ENCODE measurements at regions not wholly inside any gene's neighbourhood (a gene's known extent, or its start where the extent isn't known, plus 50 kb on each side); places are given as distances from the start of the nearest gene placed in this dataset.

DNA sequence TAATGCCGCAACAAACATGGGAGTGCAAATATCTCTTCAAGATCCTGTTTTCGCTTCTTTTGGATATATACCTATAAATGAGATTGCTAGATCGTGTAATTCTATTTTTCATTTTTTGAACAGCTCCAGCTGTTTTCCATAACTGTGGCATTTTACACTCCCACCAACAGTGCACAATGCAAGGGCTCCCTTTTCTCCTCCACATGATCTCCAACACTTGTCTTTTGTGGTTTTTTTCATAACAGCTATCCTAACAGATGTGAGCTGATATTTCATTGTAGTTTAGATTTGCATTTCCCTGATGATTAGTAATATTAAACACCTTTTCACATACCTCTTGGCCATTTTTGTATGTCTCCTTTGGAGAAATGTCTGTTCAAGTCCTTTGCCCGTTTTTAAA lies 58.6 kb upstream of the TJP1 start:
- no peak for DNase-seq (ENCODE audit: low read depth in 2 of 3, low spot score in 2 of 3)

DNA sequence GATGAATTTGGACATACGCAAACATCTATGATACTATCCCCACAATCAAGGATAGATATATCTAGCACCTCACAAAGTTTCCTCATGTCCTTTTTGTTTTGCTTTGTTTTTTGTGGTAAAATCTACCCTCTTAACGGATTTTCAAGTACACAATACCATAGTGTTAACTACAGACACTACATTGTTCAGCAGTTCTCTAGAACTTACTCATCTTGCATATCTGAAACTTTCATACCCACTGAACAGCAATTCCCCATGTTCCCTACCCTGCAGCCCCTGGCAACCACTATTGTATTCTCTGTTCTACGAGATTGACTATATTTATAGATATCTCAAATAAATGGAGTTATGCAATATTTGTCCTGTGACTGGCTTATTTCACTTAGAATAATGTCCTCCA lies 58.1 kb upstream of the TJP1 start:
- DNase-seq (ENCODE audit: low read depth in 2 of 3, low spot score in 2 of 3), result no peak

DNA sequence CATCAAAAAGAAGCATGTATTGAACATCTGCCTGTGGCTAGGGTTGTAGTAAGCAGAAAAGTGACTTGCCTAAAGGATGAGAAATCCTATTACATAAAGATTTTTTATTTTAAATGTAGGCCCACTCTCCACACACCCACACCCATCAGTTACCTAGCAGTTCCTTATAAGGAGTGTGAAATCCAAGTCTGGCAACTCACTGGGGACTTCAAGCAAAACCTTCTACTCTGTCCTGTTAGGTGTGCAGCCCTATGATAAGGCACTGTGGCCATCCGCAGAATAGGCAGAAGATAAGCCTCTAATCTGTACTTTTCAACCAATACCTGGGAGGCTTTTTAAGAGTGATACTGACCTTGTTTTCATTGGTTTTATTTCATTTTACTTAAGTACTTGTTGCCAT lies 52.7 kb upstream of the TJP1 start:
- no peak for DNase-seq (ENCODE audit: low read depth in 2 of 3, low spot score in 2 of 3)

DNA sequence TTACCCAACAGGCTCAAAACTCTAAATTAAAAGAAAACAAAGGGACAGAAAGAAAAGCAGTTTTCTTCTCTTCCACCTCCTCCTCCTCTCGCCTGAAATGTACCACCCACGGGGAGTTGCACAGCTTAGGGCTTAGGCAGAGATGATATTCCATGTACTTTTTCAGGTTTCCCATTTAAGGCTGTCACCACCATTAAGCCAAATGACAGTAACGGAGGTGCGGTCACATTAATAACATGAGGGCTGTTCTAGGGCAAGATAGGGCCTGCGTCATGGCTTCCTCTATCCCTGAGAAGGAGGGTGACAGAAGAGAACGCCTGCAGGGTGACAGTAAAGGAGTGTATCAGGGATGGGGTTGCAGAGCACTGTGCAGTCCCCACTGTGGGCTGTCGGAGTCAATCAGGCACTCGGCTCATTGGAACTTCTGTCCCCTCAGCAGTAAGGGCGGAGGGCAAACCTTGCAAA lies 51.7 kb upstream of the TJP1 start:
- DNase-seq (ENCODE audit: low read depth in 2 of 3, low spot score in 2 of 3), result no peak

DNA sequence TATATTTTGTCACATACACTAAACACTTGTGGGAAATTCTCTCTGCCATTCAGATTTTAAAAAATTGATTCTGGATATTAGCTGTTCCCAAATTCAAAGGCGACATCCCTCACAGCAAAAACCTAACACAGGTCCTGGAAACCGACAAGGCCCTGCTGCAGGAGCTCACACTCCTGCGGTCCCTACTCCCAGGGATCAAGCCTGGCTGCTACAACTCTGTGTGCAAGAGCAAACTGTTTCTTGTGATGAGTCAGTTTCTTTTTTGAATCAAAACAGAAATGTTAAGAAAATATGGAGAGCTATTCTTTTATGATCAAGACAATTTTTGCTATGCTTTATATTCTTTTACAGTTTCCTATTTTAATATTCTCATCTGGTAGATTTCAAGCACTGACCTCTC lies 51.0 kb upstream of the TJP1 start:
- no peak for DNase-seq (ENCODE audit: low read depth in 2 of 3, low spot score in 2 of 3)

DNA sequence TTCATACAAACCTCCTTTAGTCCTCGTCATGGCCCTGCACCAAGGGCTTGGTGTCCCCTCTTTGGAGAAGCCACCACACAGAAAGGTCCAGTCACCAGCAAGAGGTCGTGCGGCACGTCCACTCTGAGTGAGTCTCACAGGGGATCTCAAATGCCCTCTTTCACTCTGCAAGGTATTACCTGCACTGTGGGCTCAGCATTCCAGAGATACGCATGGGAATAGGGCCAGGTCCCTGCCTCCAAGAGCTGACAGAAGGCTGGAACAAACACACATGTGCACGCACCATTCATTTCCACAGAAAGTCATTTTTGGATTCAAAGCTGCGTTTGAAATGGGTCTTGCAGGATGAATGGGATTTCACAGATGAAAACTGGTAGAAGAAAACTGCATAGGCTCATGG lies 50.4 kb upstream of the TJP1 start:
- DNase-seq (ENCODE audit: low read depth in 2 of 3, low spot score in 2 of 3), result no peak
